IMR-90 (cell line): ENCODE measurements at regions not wholly inside any gene's neighbourhood (a gene's known extent, or its start where the extent isn't known, plus 50 kb on each side); places are given as distances from the start of the nearest gene placed in this dataset.

Source experiments
- ATAC-seq: fragments of 200-7000 bp; cut with Tn5 transposase; 2 replicates; pipeline ENCODE4 v1.9.1; 2020; ENCODE audit warnings: low read depth, mild to moderate bottlenecking, moderate library complexity
- BruUV-seq: library from RNA; stranded (reverse); fragments of 400-500 nt; replicated peaks from 2 replicates; lab custom pipeline; 2021; lab: Mats Ljungman, UMichigan
- CTCF ChIA-PET: fragments of 300-600 bp; formaldehyde crosslinking; extraction: SDS; loops from one replicate; lab custom pipeline; 2021; ENCODE audit warnings: antibody characterized with exemption; lab: Yijun Ruan, JAX
- POLR2A ChIA-PET: fragments of 300-600 bp; sonication (Branson Sonifier 250); formaldehyde crosslinking; loops from one replicate; lab custom pipeline; 2022; ENCODE audit warnings: antibody characterized with exemption; ENCODE audit not compliant: unreplicated experiment; lab: Charles Lee
- DNase-seq: peaks from one replicate; pipeline ENCODE4 v3.0.0; 2013
- H2AFZ ChIP-seq: replicated peaks from 2 replicates; pipeline ENCODE3; 2013; ENCODE audit warnings: low read length, mild to moderate bottlenecking; ENCODE audit not compliant: poor library complexity
- H2AK5ac ChIP-seq: 2 replicates; pipeline ENCODE4 v1.6.1; 2013; ENCODE audit warnings: low read depth, low read length, inconsistent platforms
- H2AK9ac ChIP-seq: replicated peaks from 2 replicates; pipeline ENCODE3; 2013; ENCODE audit warnings: mild to moderate bottlenecking, low read depth, low read length, moderate library complexity; ENCODE audit not compliant: poor library complexity
- H2BK120ac ChIP-seq: 2 replicates; pipeline ENCODE4 v1.6.1; 2013; ENCODE audit warnings: low read depth, low read length, inconsistent platforms
- H2BK15ac ChIP-seq: 3 replicates; pipeline ENCODE4 v1.6.1; 2013; ENCODE audit warnings: low read depth, low read length, inconsistent platforms
- H2BK20ac ChIP-seq: 2 replicates; pipeline ENCODE4 v1.6.1; 2013; ENCODE audit warnings: low read depth, mild to moderate bottlenecking, inconsistent platforms, low read length, moderate library complexity
- H2BK5ac ChIP-seq: 2 replicates; pipeline ENCODE4 v1.6.1; 2013; ENCODE audit warnings: mild to moderate bottlenecking, low read depth, low read length, inconsistent platforms; ENCODE audit not compliant: poor library complexity, severe bottlenecking
- H3K14ac ChIP-seq: replicated peaks from 2 replicates; pipeline ENCODE4 v1.6.1; 2013; ENCODE audit warnings: low read depth, low read length, inconsistent platforms
- H3K18ac ChIP-seq: 2 replicates; pipeline ENCODE4 v1.6.1; 2013; ENCODE audit warnings: low read depth, low read length, control low read depth
- H3K23ac ChIP-seq: 2 replicates; pipeline ENCODE4 v1.6.1; 2013; ENCODE audit warnings: low read depth, low read length, inconsistent platforms
- H3K27ac ChIP-seq: 2 replicates; pipeline ENCODE4 v1.5.1; 2013; ENCODE audit warnings: mild to moderate bottlenecking, control low read depth, low read length; ENCODE audit not compliant: insufficient read depth
- H3K27me3 ChIP-seq: 2 replicates; pipeline ENCODE4 v1.6.1; 2013; ENCODE audit warnings: low read length; ENCODE audit not compliant: control insufficient read depth, insufficient read depth
- H3K36me3 ChIP-seq: 2 replicates; pipeline ENCODE4 v1.6.1; 2013; ENCODE audit warnings: low read length, mixed read lengths; ENCODE audit not compliant: control insufficient read depth, insufficient read depth
- H3K4ac ChIP-seq: 2 replicates; pipeline ENCODE4 v1.6.1; 2013; ENCODE audit warnings: low read depth, low read length, inconsistent platforms
- H3K4me1 ChIP-seq: 2 replicates; pipeline ENCODE4 v1.6.1; 2013; ENCODE audit warnings: low read length, mixed read lengths; ENCODE audit not compliant: control insufficient read depth, insufficient read depth
- H3K4me2 ChIP-seq: 2 replicates; pipeline ENCODE4 v1.6.1; 2013; ENCODE audit warnings: low read depth, mild to moderate bottlenecking, control low read depth, low read length, moderate library complexity
- H3K4me3 ChIP-seq: 2 replicates; pipeline ENCODE4 v1.5.1; 2013; ENCODE audit warnings: low read depth, mild to moderate bottlenecking, control low read depth, low read length, moderate library complexity; ENCODE audit not compliant: insufficient read depth
- H3K56ac ChIP-seq: 2 replicates; pipeline ENCODE4 v1.6.1; 2013; ENCODE audit warnings: low read length, inconsistent platforms; ENCODE audit not compliant: insufficient read depth; ENCODE audit errors: extremely low read depth
- H3K79me1 ChIP-seq, 2 experiments: 2 replicates each; pipeline ENCODE4 v1.6.1; 2013; ENCODE audit warnings: low read length in 2 of 2, inconsistent platforms in 1 of 2, low read depth in 1 of 2
- H3K9ac ChIP-seq: 2 replicates; pipeline ENCODE4 v1.6.1; 2013; ENCODE audit warnings: low read depth, low read length, control low read depth
- H3K9me1 ChIP-seq: 2 replicates; pipeline ENCODE4 v1.6.1; 2013; ENCODE audit warnings: low read length, inconsistent platforms; ENCODE audit not compliant: insufficient read depth
- H3K9me3 ChIP-seq: 2 replicates; pipeline ENCODE4 v1.6.1; 2013; ENCODE audit warnings: low read length; ENCODE audit not compliant: control insufficient read depth, insufficient read depth
- H4K20me1 ChIP-seq: 2 replicates; pipeline ENCODE4 v1.6.1; 2013; ENCODE audit warnings: low read length, inconsistent platforms; ENCODE audit not compliant: insufficient read depth
- H4K5ac ChIP-seq: 2 replicates; pipeline ENCODE4 v1.6.1; 2013; ENCODE audit warnings: mild to moderate bottlenecking, low read depth, low read length, control low read depth
- H4K8ac ChIP-seq, 2 experiments: 2 replicates each; pipeline ENCODE4 v1.6.1; 2013; ENCODE audit warnings: low read depth in 2 of 2, low read length in 2 of 2, control low read depth in 1 of 2, inconsistent platforms in 1 of 2
- H4K91ac ChIP-seq: 2 replicates; pipeline ENCODE4 v1.6.1; 2013; ENCODE audit warnings: low read depth, low read length, inconsistent platforms; ENCODE audit not compliant: insufficient read depth
- BHLHE40 ChIP-seq: fragments of 150-350 bp; IDR thresholded peaks from 2 replicates; pipeline ENCODE4 v1.6.1; 2016; ENCODE audit warnings: mild to moderate bottlenecking, low read depth, low read length
- CEBPB ChIP-seq: IDR thresholded peaks from 2 replicates; pipeline ENCODE4 v1.6.1; 2012; ENCODE audit warnings: low read depth, low read length, improper control_type of control experiment
- CHD1 ChIP-seq: IDR thresholded peaks from 2 replicates; pipeline ENCODE4 v1.6.1; 2012; ENCODE audit warnings: low read depth, low read length, improper control_type of control experiment
- FOS ChIP-seq: fragments of 150-350 bp; IDR thresholded peaks from 2 replicates; pipeline ENCODE4 v1.6.1; 2016; ENCODE audit warnings: low read depth, low read length
- MAFK ChIP-seq: IDR thresholded peaks from 2 replicates; pipeline ENCODE4 v1.6.1; 2012; ENCODE audit warnings: low read depth, low read length, improper control_type of control experiment
- MAZ ChIP-seq: IDR thresholded peaks from 2 replicates; pipeline ENCODE4 v1.6.1; 2012; ENCODE audit warnings: low read depth, mild to moderate bottlenecking, low read length, improper control_type of control experiment, moderate library complexity, borderline replicate concordance
- MXI1 ChIP-seq: IDR thresholded peaks from 2 replicates; pipeline ENCODE4 v1.6.1; 2012; ENCODE audit warnings: low read depth, mild to moderate bottlenecking, low read length, moderate library complexity, borderline replicate concordance
- NFE2L2 ChIP-seq: fragments of 150-350 bp; IDR thresholded peaks from 2 replicates; pipeline ENCODE4 v1.6.1; 2016; ENCODE audit warnings: low read depth, mild to moderate bottlenecking, low read length
- RAD21 ChIP-seq: IDR thresholded peaks from 2 replicates; pipeline ENCODE4 v1.6.1; 2012; ENCODE audit warnings: low read length, improper control_type of control experiment
- RCOR1 ChIP-seq: IDR thresholded peaks from 2 replicates; pipeline ENCODE4 v1.6.1; 2012; ENCODE audit warnings: mild to moderate bottlenecking, low read length, improper control_type of control experiment; ENCODE audit not compliant: insufficient replicate concordance
- RFX5 ChIP-seq: IDR thresholded peaks from 2 replicates; pipeline ENCODE4 v1.8.0; 2012; ENCODE audit warnings: low read depth, mild to moderate bottlenecking, low read length, moderate library complexity
- SMC3 ChIP-seq: fragments of 150-350 bp; IDR thresholded peaks from 2 replicates; pipeline ENCODE4 v1.6.1; 2016; ENCODE audit warnings: low read depth, mild to moderate bottlenecking, antibody characterized with exemption, low read length, moderate library complexity
- WGBS, 2 experiments: methylation state at CpG; one replicate each; pipeline versions ENCODE4 v1.1.5 to v1.1.7; 2013; ENCODE audit warnings: missing lambda C conversion rate in 2 of 2; ENCODE audit not compliant: insufficient read length in 1 of 2; ENCODE audit errors: extremely low coverage in 2 of 2; 5-methylcytosine and 5-hydroxymethylcytosine counted together
- dilution Hi-C: fragments of 300-500 bp; cut with HindIII; formaldehyde crosslinking; loops from one replicate; pipeline ENCODE4 v1.14.3; 2018; ENCODE audit warnings: low sequenced_read_pairs; ENCODE audit not compliant: unreplicated experiment
- in situ Hi-C: fragments of 300-500 bp; cut with MboI; formaldehyde crosslinking; loops from 3 replicates; pipeline ENCODE4 v1.14.3; 2019; ENCODE audit warnings: low sequenced_read_pairs, inconsistent platforms, mixed read lengths
- intact Hi-C: fragments of 100-400 bp; cut with micrococcal nuclease; formaldehyde crosslinking; loops from 2 replicates; pipeline ENCODE4 v1.10.0; 2022
- TF ChIP-seq, protein P1 (sequence below): fragments of 150-350 bp; IDR thresholded peaks from 2 replicates; pipeline ENCODE4 v1.6.1; 2017; ENCODE audit warnings: mild to moderate bottlenecking, antibody characterized with exemption, low read length, low read depth
- TF ChIP-seq, protein P2 (sequence below): fragments of 150-350 bp; IDR thresholded peaks from 2 replicates; pipeline ENCODE4 v1.6.1; 2016; ENCODE audit warnings: low read depth, mild to moderate bottlenecking, low read length, moderate library complexity, borderline replicate concordance
- TF ChIP-seq, protein P3 (sequence below): conservative IDR thresholded peaks from 2 replicates; pipeline ENCODE4 v1.5.1; 2012; ENCODE audit warnings: mild to moderate bottlenecking, low read depth, low read length, improper control_type of control experiment

DNA sequence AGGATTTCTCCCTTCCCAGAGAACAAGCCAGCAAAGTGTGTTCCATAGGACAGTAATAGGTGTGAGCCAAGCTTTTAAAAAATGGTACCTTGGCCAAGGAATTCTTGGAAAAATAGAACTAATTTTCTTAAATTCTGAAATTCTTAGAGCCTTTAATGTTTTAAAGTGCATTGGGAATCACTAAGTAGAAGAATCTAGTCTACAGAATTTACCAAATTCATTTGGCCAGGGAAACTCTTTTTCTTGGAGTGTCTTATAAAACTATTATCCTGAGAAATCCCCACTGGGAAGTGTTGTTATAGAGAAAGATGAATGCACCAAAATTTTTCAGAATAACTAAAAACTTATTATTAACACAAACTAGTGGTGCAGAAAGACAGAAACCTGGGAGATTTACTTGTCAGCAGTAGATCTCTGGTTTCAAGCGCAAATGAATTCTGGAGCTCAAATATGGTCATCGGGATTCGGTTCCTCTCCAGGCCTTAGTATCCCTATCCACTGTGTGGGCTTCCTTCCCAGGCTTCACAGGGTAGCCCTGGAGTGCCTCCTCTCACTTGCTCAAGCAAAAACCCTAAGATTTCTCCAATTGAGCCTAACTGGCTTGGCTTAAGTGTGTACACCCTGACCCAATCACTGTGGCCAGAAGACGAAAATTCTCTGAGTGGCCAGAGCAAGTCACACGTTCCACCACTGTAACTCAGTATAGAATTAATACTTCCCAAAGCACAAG is 217.8 kb downstream of the CHD9NB start:
- Histone ChIP-seq H2BK20ac (no peak overlapping the region), H2BK120ac (no peak overlapping the region), H2AFZ (no peak overlapping the region)

More for the DNA sequence above, 217.8 kb downstream of the CHD9NB start:
- ATAC-seq, result no peak
- BruUV-seq, result no TSS peak
- H3K4me2 ChIP-seq, result no peak overlapping the region
- H4K8ac ChIP-seq, result no peak overlapping the region
- 92% methylated on average over 2 of the region's 5 CpGs; no CpG with 5 or more reads in 1 of the 2 experiments for WGBS, 2 experiments
- no peak for TF ChIP-seq BHLHE40
- TF ChIP-seq MAZ, result no peak
- TF ChIP-seq RCOR1, result no peak
- no peak for TF ChIP-seq CEBPB
- TF ChIP-seq CHD1, result no peak
- TF ChIP-seq, protein P1, sequence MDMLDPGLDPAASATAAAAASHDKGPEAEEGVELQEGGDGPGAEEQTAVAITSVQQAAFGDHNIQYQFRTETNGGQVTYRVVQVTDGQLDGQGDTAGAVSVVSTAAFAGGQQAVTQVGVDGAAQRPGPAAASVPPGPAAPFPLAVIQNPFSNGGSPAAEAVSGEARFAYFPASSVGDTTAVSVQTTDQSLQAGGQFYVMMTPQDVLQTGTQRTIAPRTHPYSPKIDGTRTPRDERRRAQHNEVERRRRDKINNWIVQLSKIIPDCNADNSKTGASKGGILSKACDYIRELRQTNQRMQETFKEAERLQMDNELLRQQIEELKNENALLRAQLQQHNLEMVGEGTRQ, result no peak
- no peak for TF ChIP-seq RAD21
- no peak for TF ChIP-seq MXI1
- TF ChIP-seq, protein P2, sequence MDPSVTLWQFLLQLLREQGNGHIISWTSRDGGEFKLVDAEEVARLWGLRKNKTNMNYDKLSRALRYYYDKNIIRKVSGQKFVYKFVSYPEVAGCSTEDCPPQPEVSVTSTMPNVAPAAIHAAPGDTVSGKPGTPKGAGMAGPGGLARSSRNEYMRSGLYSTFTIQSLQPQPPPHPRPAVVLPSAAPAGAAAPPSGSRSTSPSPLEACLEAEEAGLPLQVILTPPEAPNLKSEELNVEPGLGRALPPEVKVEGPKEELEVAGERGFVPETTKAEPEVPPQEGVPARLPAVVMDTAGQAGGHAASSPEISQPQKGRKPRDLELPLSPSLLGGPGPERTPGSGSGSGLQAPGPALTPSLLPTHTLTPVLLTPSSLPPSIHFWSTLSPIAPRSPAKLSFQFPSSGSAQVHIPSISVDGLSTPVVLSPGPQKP, result no peak
- TF ChIP-seq, protein P3, sequence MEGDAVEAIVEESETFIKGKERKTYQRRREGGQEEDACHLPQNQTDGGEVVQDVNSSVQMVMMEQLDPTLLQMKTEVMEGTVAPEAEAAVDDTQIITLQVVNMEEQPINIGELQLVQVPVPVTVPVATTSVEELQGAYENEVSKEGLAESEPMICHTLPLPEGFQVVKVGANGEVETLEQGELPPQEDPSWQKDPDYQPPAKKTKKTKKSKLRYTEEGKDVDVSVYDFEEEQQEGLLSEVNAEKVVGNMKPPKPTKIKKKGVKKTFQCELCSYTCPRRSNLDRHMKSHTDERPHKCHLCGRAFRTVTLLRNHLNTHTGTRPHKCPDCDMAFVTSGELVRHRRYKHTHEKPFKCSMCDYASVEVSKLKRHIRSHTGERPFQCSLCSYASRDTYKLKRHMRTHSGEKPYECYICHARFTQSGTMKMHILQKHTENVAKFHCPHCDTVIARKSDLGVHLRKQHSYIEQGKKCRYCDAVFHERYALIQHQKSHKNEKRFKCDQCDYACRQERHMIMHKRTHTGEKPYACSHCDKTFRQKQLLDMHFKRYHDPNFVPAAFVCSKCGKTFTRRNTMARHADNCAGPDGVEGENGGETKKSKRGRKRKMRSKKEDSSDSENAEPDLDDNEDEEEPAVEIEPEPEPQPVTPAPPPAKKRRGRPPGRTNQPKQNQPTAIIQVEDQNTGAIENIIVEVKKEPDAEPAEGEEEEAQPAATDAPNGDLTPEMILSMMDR, result no peak
- no peak for TF ChIP-seq RFX5
- TF ChIP-seq NFE2L2, result no peak
- no peak for TF ChIP-seq FOS
- no peak for TF ChIP-seq SMC3
- TF ChIP-seq MAFK, result no peak
- intact Hi-C loops, result no loop called here
- H3K36me3 ChIP-seq, result no peaks in the 10 kb centered on the region
- no peaks in the 10 kb centered on the region for H3K27me3 ChIP-seq
- no peak overlapping the region for H3K14ac ChIP-seq
- H4K20me1 ChIP-seq, result no peaks in the 10 kb centered on the region
- in situ Hi-C loops, result no loop called here
- no peak overlapping the region for H2AK5ac ChIP-seq
- H2BK15ac ChIP-seq, result no peak overlapping the region
- H4K91ac ChIP-seq, result no peak overlapping the region
- H3K4me3 ChIP-seq, result no peak overlapping the region
- POLR2A ChIA-PET, result no interaction called here
- H4K5ac ChIP-seq, result no peak overlapping the region
- H3K4me1 ChIP-seq, result no peaks in the 10 kb centered on the region
- no peak overlapping the region for H3K56ac ChIP-seq
- CTCF ChIA-PET, result no interaction called here
- peaks cover 4% of the 10 kb centered on the region; the same call in 1 of the 2 replicates for H3K9me3 ChIP-seq
- H3K23ac ChIP-seq, result no peak overlapping the region
- H2BK5ac ChIP-seq, result no peak overlapping the region
- H2AK9ac ChIP-seq, result no peak overlapping the region
- H3K18ac ChIP-seq, result no peak overlapping the region
- H3K79me1 ChIP-seq, result no peaks in the 10 kb centered on the region
- H3K4ac ChIP-seq, result no peak overlapping the region
- DNase-seq, result no peak
- dilution Hi-C loops, result no loop called here
- no peak overlapping the region for H3K9ac ChIP-seq
- H3K9me1 ChIP-seq, result no peaks in the 10 kb centered on the region
- no peak overlapping the region for H3K27ac ChIP-seq
